H54 (cell line): ENCODE measurements at regions not wholly inside any gene's neighbourhood (a gene's known extent, or its start where the extent isn't known, plus 50 kb on each side); places are given as distances from the start of the nearest gene placed in this dataset.

Experiments used
- DNase-seq: peaks from one replicate; pipeline ENCODE4 v3.0.0; 2011; ENCODE audit warnings: low spot score, mixed read lengths; ENCODE audit not compliant: insufficient read length
- FAIRE-seq: peaks from 3 replicates; lab custom pipeline; 2011; peaks lifted over from hg19 to GRCh38; lab: Jason Lieb, UNC
- POLR2A ChIP-seq: IDR thresholded peaks from 2 replicates; pipeline ENCODE4 v1.6.1; 2011; ENCODE audit warnings: low read depth, mild to moderate bottlenecking, low read length

DNA sequence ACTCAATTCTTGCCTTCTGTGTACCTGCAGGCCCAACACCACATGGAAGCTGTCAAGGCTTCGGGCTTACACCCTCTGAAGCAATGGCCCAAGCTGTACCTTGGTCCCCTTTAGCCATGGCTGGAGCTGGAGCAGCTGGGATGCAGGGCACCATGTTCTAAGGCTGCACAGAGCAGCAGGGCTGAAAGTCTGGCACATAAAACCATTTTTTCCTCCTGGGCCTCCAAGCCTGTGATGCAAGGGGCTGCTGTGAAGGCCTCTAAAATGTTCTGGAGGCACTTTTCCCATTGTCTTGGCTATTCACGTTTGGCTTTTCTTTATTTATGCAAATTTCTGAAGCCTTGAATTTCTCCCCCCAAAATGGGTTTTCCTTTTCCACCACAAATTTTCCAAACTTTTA is 102.1 kb upstream of the SLC5A12 start:
- TF ChIP-seq POLR2A, result no peak
- no peak for FAIRE-seq
- no peak for DNase-seq

DNA sequence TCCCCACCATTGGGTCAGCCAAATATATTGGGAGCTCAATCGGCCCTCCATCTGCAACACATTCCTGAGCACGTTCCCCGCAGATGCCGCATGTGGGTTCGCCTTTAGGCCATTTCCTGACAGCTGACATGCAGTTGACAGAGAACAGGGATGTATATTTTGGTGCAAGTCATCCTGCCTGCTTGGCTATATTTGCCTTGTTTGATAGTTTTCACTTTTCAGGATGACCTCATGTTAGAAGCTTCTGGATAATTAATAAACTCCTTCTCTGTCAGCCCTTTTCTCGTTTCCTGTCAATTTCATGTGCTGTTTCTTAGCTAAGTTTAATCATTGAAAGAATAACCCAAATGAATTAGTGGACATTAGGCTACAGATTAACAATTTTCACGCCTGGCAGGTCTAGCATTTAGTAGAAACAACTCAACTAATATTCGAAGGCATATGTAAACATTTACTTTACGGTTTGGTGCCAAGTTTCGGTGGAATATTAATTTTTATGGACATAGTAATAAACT is 105.8 kb upstream of the SLC5A12 start:
- TF ChIP-seq POLR2A, result no peak
- no peak for FAIRE-seq
- no peak for DNase-seq

- DNase-seq (no peak), FAIRE-seq (no peak)
- TF ChIP-seq POLR2A, result no peak
Observed at GRCh38 chr11:26828288-26828687, 106.4 kb upstream of the SLC5A12 start.

GRCh38 chr11:26830218-26830617 is 108.4 kb upstream of the SLC5A12 start:
- TF ChIP-seq POLR2A, result no peak
- FAIRE-seq, result no peak
- DNase-seq, result no peak

DNA sequence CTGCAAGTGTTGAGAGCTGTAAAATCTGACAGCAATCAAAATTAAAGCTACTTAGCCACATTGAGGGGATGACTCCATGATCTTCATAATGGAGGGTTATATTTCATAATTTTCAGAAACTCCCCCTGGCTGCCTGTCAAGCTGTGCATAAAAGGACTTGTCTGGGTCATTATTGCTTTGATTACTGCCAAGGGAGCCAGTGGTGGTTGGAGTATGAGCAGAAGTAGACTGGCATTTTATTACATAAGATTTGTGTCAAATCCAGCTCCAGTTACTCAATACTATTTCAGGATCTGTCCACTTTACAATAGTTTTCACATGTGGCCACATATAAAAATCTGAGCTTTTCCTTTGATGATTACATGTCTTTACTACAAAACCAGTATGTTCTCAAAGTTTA is 108.9 kb upstream of the SLC5A12 start:
- no peak for TF ChIP-seq POLR2A
- DNase-seq (no peak), FAIRE-seq (no peak)

- FAIRE-seq (no peak), DNase-seq (no peak)
- TF ChIP-seq POLR2A, result no peak
Observed at GRCh38 chr11:26834601-26835000, 112.7 kb upstream of the SLC5A12 start.

- DNase-seq (no peak), FAIRE-seq (no peak)
- TF ChIP-seq POLR2A, result no peak
Observed at GRCh38 chr11:26835611-26836010, 113.8 kb upstream of the SLC5A12 start.

GRCh38 chr11:26837154-26837553 is 115.3 kb upstream of the SLC5A12 start:
- TF ChIP-seq POLR2A, result no peak
- DNase-seq (no peak), FAIRE-seq (no peak)

DNA sequence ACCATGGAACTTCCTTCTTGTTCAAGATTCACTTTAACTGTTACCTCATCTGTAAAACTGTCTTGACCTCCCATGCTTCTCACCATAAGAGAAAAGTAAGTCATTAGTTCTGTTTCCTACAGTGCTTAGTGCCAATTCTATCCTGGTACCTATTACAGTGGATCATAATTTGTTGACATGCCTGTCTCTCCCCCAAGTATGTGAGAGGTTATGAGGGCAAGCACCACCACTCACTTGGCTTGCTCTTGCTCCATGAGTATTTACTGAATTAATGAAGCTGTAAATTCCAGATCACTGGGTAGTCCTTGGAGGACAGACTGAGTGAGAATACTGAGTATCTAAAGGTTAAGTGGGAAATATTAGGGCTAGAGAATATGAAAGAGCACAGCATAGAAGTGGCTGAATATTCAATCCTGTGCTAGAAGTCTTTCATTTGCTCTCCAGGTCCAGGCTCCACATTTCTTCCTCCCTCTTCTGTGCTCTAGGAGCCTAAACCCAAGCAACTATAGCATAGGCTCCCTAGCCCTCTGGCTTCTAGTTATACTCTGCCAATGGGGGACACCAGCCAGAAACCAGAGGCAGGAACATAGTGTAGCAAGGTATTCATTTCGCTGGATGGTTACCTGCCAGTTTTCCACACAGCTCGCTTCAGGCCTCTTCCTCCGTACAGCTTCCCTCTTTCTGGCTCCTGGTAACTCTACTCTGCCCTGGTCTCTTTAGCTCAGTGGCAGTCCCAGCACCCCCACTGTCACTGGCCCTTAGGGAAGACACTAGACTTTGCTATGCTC is 118.2 kb upstream of the SLC5A12 start:
- TF ChIP-seq POLR2A, result no peak
- FAIRE-seq (no peak), DNase-seq (no peak)

DNA sequence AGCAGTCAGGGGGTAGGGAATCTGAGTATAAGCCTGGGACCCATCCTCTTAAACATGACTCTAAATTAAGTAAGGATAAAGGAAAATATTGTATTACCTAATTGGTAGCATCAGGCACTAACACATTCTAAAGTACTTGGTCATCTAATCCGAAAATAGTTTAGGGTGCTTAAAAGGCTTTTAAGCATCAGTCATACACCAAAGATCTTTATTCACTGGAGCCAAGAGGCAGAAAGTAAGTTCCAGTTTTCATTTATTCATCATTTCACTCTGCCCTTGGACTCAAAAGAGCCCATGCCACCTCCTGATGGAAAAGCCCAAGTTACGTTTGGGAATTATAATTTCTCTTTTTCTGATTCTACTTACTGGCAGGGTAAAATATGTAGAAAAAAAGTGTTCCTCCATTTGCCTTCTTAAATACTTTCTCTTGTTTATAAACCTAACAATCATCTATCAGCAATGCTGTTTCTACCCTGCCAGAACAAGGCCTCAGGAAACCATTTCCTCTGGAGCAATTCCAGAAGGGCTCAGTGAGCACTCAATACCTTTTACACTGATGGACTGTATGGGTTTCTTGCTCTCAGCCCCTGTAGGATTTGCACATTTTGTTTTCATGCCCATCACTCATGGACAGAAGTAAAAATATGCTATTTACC is 120.1 kb upstream of the SLC5A12 start:
- TF ChIP-seq POLR2A, result no peak
- DNase-seq (no peak), FAIRE-seq (no peak)

GRCh38 chr11:26842478-26843282 is 120.8 kb upstream of the SLC5A12 start:
- DNase-seq (no peak), FAIRE-seq (no peak)
- no peak for TF ChIP-seq POLR2A

GRCh38 chr11:26843539-26843938 is 121.7 kb upstream of the SLC5A12 start:
- no peak for DNase-seq
- TF ChIP-seq POLR2A, result no peak
- FAIRE-seq, result no peak

DNA sequence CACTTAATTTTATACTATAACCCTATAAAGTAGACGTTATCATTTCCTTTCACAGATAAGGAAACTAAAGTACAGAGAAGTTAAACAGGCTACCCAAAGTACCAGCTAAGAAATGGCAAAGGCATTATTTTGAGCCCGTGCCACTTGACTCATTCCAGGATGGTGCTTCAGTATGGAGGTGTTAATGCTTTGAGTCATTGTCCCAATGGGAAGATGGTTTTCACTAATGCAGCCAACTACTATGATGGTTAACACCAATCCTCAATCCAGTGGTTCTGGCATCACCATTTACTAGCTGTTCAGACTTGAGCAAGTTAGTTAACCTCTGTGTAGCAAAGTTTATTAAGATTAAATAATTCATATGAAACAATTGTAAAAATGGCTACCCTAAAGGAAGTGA is 123.1 kb upstream of the SLC5A12 start:
- DNase-seq (no peak), FAIRE-seq (no peak)
- no peak for TF ChIP-seq POLR2A

- no peak for DNase-seq
- TF ChIP-seq POLR2A, result no peak
- no peak for FAIRE-seq
Observed at GRCh38 chr11:26846227-26846626, 124.4 kb upstream of the SLC5A12 start.
